HT-29 (cell line): ENCODE measurements at regions not wholly inside any gene's neighbourhood (a gene's known extent, or its start where the extent isn't known, plus 50 kb on each side); places are given as distances from the start of the nearest gene placed in this dataset.
A peak's percentile ranks its signal among the peaks of the same experiment; 100 is the strongest.

Experiments used
- DNase-seq: peaks from one replicate; pipeline ENCODE4 v3.0.0-alpha.2; 2015; ENCODE audit warnings: low spot score

DNA sequence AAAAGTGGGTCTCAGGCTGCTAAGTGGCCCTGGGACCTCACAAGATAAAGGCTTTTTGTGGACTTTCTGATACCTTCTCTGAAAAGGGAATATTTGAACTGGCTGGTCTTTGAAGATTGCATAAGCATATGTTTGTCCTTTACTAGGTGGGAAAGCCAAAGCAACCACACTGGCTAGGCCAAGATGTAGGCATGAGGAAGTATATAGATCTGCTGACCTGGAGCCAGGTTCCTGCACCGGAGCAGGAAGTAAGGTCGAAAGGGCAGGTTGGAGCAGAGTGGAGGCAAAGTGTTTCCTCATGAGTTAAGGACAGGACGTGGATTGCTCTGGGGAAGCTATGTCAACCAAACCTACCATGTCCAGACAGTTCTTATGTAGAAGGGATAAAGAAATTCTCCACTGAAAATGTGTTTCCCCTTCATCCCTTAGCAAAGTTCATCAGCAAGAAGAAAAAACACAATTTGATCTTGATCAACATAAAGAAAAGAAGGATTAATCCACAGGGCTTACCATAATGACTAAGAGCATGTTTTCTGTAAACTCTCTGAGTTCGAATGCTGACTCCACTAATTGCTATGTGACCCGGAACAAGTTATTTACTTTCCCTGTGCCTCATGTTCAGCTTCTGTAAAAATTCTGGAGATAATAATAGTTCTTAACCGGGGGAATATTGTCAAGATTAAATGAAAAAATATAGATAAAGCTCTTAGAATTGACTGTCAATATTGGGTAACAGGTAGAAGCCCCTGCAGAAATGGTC, 156.1 kb upstream of the SRD5A2 start:
- DNase-seq, result peak; percentile 63

DNA sequence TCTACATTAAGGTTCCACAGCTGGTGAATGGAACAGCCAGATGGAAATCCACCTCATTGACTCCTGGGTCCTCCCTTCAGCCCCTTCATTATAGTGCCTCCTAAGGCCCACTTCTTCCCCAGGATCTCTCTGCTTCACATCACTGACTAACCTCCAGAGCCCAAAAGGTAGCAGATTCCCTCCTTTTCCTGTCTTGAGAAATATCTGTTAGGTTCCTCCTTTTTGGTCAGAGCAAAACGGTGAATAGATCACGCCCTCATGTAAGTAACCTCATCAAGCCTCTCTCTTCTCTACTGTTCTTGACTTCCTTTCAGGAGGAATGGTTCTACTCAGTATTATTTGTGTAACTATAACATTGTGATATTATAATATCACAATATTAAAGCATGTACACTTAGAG, 155.0 kb upstream of the SRD5A2 start:
- DNase-seq, result no peak

DNA sequence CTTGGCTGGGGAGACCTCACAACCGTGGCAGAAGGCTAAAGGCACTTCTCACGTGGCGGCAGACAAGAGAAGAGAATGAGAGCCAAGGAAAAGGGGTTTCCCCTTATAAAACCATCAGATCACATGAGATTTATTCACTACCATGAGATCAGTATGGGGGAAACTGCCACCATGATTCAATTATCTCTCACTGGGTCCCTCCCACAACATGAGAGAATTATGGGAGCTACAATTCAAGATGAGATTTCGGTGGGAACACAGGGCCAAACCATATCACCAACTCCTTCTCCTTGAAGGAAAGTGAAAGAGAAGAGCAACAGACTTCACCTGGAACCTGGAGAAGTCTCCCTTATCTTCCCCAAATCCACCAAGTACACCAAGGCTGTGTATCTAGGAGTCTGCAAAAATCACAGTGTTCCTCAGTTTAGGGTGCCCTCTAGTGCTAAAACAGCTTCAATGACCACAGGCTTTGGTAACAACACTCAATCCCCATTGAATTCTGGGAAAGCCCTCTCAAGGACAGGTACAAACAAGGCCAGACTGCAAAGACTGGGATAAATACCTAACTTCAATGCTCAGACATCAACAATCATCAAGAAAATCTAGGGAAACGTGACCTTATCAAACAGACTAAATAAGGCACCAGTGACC, 148.8 kb upstream of the SRD5A2 start:
- peak; percentile 55 for DNase-seq

DNA sequence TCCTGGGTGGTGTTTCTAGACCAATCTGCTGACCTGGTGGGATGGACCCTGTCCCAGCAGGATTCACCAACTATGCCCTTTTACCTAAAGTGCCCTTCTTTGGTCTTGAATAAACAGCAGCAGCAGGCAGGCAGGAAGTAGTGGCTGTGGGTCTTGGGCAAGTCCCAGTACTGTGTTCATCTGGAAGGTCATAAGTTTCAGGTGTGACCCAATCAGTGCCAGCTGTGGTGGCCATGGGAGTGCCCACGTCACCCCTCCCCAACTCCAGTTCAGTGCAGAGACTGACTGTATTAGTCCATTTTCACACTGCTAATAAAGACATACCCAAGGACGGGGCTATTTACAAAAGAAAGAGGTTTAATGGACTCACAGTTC, 148.3 kb upstream of the SRD5A2 start:
- no peak for DNase-seq

DNA sequence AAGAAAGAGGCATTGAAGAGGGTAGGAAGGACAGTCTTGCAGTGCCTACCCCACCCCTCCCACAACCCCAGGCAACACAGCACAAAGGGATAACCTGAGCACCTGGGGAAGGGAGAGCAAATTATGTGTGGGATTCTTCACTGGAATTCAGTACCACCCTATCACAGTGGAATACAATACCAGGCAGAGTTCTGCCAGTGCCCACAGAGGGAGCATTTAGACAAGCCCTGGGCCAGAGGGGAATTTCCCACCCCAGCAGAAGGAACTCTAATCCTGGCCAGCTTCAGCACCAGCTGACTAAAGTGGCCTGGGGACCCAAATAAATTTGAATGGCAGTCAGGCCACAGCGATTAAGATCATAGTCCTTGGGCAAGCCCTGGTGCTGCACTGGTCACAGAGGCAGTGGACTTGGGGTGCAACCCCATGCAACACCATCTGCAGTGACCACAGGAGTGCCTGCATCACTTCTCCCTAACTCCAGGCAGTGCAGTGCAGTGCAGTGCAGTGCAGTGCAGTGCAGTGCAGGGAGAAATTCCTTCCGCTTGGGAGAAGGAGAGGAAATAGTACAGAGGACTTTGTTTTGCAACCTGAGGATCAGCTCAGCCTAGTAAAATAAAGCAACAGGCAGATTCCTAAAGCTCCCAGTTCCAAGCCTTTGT, 147.8 kb upstream of the SRD5A2 start:
- no peak for DNase-seq

DNA sequence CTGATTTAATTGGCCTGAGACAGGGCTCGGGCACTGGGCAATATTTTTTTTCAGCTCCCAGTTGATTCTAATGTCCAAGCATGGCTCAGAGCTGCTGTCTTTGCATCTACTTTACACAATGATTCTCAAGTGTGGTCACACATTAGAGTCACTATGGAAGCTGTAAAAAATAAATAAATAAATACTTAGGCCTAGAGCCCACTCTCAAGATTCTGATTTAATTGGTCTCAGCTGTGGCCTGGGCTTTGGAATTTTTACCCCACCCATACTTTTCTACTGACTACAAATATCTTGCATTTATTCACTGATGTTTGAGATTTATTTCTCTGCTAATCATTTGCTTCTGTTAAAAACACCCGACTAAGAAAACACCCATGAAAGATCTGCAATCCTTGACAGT, 145.7 kb upstream of the SRD5A2 start:
- DNase-seq, result no peak

DNA sequence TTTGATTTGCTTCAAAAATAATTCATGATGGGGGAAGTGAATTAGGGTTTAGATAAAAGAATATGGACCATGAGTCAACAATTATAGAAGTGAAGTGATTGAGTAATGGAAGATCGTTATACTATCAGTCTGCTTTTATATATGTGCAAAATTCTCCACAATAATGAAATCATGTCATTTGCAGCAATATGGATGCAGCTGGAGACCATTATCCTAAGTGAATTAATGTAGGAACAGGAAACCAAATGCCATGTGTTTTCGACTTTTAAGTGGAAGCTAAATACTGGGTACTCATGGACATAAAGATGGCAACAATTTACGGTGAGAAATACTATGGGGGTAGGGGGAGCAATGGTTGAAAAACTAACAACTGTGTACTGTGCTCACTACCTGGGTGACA, 144.7 kb upstream of the SRD5A2 start:
- no peak for DNase-seq

DNA sequence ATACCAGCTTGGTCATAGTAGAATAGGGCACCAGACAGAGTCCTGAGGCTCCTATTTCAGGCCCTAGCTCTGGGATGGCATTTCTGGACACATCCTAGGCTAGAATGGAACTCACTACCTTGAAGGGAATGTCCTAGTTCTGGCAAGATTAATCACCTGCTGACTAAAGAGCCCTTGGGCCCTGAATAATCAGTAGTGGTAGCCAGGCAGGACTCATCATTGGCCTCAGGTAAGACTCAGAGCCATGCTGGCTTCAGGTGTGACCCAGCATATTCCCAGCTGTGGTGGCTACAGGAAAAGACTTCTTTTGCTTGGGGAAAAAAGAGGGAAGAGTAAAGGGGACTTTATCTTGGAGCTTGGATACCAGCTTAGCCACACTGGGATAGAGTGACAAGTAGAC, 131.0 kb upstream of the SRD5A2 start:
- DNase-seq, result no peak

DNA sequence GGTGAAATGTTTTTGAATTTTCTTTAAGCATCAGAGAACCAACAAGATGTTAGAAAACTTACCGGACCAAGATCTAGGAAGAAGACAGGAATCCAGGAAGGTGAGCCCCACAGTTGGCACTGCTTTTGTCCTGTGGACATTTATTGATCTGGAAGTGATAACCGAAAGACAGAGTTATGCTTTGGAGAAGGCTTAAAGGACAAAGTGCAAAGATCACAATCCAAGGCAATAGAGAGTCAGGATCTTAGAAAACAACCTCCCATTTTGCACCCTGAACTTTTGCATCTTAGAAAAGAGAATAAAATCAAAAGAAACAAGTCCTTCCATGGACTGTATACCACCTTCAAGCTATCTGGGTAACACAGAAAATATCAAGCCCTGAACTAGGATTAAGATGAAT, 129.4 kb upstream of the SRD5A2 start:
- no peak for DNase-seq

DNA sequence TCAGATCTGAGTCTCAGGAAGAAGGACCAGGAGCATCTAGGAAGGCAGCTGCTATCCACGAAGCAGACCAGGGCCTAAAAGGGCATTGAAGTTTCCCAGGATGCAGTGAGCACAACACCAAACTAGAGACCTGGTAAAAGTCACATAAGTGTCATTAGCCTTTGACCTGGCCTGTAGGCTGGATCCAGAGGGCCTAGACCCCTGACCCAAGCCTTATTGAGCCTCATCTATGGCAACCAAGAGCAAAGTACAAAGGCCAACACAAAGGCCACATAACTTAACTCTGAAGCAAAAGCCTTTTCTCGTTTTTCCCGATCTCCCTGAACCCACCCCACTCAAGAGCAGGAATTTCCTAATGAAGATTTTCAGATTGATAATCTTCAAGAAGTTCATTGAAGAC, 127.3 kb upstream of the SRD5A2 start:
- no peak for DNase-seq

DNA sequence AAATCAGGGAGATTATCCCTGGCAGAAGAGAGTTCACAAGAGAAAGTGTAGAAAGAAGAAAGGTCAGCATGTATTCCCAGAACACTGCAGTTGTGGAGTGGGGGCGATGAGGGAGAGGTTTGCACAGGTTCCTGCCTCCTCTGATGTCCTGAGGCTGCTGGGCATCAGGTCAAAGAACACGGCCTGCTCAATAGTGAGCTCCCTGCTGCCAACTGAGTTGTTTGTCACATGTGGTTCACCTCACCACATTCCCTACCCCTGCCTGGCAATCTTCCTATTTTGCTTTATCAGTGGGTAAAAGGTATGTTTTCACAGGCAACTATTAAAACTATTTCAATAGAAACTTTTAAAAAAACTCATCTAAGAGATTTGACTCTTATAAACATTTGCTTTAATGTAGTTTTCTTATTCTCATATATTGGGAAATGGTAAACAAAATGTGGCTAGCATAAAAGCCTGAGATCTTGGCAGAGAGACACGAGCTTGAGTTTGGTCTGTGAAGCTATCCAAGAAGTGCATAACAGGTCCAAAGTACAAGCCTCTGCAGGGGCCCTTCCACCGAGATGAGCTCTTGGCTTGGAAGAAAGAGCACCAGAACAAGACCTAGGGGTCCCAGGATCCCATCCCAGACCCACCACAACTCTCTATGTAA, 123.9 kb upstream of the SRD5A2 start:
- DNase-seq, result no peak

DNA sequence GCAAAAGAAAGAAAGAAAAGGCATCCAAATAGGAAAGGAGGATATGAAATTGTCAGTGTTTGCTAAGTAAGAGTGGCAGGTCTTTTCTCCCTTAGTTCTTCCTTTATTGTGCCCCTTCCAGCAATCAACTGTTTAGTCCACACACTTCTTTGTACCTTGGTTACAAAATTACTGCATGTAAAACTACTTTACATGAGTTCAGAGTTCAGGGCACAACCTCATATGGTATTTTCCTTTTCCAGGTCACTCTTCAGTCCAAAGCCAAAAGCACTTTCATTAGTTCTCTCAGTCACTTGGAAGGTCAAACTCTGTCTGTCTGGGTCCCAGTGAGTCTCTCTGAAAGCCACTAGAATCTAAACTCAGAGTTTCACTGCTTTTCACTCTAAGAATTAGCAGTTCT, 122.5 kb upstream of the SRD5A2 start:
- no peak for DNase-seq

DNA sequence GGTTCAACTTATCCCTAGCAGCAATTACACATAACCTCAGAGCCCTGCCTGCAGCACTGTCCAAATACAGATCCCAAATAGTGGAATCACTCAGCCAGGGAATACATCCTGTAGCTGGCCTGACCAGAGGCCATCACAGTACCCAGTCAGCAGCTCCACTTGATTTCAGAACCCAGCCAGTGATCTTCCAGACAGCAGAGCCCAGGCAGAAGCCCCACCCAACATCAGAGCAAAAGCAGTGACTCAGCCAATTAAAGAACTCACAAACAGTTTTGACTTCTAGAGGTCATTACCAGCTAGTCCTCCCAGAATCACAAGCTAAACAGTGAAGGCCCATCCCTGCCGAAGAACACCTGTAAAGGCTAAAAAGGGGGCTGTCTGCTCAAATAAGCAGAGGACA, 118.0 kb upstream of the SRD5A2 start:
- no peak for DNase-seq

DNA sequence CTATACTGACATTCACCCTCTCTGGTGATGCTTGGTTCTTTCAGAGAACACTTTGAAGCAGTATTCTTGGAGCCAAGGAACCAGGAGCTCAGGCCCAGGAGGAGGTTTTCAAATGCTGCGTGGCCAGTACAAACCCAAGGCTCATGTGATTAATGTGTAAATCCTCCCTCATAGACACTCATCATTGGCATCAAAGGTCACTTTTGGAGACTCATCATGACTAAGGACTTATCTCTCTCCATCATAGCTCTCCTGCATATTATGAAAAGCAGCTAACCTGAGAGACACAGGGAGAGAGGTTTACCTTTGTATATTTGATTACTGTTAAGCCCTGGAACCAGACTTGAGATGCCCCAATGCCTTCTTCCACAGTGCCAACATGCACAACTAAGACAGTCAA, 115.3 kb upstream of the SRD5A2 start:
- no peak for DNase-seq

DNA sequence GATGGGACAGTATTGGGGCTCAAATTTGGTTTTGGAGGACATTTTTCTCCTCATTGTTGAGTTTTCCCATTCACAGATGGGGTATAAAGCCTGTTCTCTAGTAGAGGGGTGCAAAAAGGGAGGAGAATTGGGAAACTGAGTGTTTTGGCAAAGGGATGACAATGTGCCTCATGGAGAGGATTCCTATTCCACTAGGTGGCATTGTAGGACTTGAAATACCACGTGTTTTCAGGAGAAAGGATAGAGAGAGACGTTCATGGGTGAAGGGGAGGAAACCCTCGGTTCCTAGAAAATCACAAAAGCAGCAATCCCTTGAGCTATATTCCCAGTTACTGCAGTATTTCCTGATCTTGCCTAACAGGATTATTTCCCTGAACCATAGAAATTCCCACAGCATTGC, 113.7 kb upstream of the SRD5A2 start:
- peak; percentile 37 for DNase-seq

DNA sequence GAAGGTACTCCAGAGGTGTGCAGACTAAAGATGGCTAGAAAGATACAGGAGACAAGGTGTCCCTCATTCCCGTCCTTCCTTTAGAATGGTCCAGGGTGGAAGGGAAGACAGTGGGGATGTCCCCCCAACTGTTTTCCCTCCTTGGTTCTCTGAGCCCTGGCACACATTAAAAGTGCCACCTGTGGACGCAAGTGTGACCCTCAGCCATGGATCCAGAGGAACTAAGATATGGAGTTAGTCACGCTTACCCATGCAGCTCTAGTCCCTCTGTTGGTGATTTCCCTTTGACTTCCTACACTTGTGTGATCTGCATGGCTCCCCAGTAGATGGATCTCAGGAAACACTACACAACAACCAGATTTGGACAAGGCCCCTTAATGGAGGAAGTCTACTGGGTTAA, 113.1 kb upstream of the SRD5A2 start:
- DNase-seq, result no peak

DNA sequence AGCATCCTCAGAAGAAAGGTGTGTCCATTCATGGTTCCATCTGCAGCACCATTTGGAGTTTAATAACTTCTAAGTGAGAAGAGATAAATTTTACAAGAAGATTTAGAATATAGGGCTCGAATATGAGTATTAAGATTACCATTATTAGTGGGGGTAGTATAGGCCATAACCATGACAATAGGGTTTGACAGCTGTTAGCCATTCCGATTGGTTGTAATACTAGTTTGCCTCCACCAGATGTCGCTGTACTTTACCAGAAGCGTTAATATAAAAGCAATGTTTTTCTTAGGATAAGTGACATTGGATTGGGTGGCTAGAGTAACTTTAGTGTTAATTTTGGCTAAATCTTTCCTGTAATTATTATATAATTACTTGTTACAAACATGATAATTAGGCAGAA, 107.5 kb upstream of the SRD5A2 start:
- peak; percentile 25 for DNase-seq

DNA sequence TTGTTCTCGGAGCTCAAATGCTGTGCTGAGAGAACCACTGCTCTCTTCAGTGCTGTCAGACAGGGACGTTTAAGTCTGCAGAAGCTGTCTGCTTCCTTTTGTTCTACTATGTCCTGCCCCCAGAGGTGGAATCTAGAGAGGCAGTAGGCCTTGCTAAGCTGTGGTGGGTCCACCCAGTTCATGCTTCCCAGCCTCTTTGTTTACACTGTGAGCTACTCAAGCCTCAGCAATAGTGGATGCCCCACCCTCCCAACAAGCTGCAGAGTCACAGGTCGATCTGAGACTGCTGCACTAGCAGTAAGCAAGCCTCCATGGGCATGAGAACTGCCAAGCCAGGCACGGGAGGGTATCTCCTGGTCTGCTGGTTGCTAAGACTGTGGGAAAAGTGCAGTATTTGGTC, 102.8 kb upstream of the SRD5A2 start:
- DNase-seq, result peak; percentile 28

DNA sequence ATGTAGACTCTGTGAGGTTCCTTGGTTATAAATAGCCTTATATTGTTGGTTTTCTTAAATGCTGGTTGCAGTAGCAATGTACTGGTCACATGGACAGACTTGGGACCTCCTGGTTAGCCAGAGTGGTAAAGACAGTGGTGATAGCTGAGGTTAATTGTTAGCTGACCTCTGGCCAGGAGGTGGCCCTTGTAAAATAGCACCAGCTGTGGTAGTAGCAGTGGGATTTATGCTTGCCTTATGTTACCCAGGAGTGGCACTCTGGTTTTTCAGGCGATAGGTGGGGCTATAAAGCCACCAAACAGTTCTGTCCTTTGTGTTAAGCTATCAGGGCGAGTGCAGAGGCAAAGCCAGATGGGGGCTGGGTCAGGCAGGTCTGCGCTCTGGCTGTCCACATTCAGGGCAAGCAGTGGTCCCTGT, 94.8 kb upstream of the SRD5A2 start:
- peak; percentile 67 for DNase-seq

DNA sequence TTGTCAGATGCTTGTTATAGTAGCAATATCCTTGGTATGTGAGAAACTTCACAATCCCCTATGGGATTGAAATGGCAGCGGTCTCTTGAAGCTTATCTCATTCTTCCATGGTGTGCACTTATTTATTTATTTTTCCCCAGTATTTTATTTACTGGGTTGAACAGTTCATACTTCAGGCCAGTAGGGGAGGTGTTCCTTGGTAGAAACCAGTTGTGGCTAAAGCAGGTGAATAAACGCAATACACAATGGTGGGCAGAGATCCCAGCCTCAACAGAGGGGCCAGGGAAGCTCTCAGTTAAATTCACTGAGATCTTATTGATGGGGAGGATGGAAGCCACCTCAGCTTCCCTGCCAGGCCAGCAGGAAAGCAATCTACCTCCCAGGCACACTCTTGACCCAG, 93.7 kb upstream of the SRD5A2 start:
- no peak for DNase-seq

DNA sequence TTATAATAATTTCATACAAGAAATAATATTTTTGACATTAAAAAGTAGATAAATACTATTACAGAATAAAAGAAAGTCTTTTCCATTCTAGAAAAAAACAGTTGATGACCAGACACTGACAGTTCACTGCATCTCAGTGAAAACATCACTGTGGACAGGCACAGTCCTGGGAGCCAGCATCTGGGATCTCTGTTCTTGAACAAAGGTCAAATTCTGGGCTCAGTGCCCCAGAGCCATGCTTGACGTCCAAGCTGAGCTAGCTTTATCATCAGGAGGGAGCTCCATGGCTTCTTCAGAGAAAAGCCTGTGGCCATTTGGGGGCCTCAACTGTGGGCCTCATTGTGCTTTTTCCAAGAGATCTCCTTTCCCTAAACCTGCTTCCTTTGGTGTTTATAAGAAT, 86.1 kb upstream of the SRD5A2 start:
- DNase-seq, result no peak

DNA sequence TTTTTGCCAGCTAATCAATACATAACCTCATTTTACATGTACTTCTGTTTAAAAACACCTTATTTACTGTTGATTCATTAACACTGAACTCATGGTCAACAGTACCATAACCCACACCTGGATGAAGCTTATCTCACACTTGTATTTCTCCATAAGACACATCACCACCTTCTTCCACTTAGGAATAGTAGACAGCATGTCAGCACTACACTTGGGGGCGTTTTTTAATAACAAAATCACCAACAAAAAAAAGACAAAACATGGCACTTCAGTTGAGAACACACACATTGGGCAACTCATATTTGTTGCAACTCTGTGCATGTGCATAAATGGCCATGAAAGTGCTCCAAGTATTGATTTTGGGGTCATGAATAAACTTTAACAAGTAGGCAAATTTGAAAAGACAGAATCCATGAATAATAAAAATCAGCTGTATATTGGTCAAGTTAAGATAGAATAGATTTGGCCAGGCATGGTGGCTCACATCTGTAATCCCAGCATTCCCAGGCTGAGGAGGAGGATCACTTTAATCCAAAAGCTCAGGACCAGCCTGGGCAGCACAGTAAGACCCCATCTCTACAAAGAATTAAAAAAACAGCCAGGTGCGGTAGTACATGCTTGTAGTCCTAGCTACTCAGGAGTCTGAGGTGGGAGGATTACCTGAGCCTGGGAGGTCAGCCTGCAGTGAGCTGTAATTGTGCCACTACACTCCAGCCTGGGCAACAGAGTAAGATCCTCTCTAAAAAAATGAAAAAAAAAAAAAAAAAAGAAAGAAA, 84.4 kb upstream of the SRD5A2 start:
- no peak for DNase-seq
